GM21786 (cell line): ENCODE measurements at regions not wholly inside any gene's neighbourhood (a gene's known extent, or its start where the extent isn't known, plus 50 kb on each side); places are given as distances from the start of the nearest gene placed in this dataset.
"Not testable (repeated sequence)": the region's sequence is repeated elsewhere in the genome, so short reads cannot be mapped to it uniquely, and the experiment has no call there.

ENCODE experiments used
- ATAC-seq: cut with Tn5 transposase; IDR thresholded peaks from one replicate; pipeline ENCODE4 v1.9.1; 2021; ENCODE audit not compliant: unreplicated experiment

GRCh38 chrX:81348388-81348787 is 146.5 kb downstream of the SH3BGRL start:
- ATAC-seq, result no peak

GRCh38 chrX:81354954-81355353 is 153.1 kb downstream of the SH3BGRL start:
- no peak for ATAC-seq

- ATAC-seq, result no peak
These were observed 153.5 kb downstream of the SH3BGRL start for GRCh38 chrX:81355436-81355835.

- ATAC-seq, result no peak
These were observed 165.4 kb downstream of the SH3BGRL start for GRCh38 chrX:81367291-81367690.

- no peak for ATAC-seq
These were observed 175.4 kb downstream of the SH3BGRL start for GRCh38 chrX:81377329-81377728.

- ATAC-seq, result no peak
These were observed 176.7 kb downstream of the SH3BGRL start for GRCh38 chrX:81378560-81378959.

GRCh38 chrX:81390237-81390636 is 188.3 kb downstream of the SH3BGRL start:
- ATAC-seq, result peak; percentile 98

GRCh38 chrX:81392396-81392795 is 190.5 kb downstream of the SH3BGRL start:
- ATAC-seq, result no peak

GRCh38 chrX:81405781-81406180 is 203.9 kb downstream of the SH3BGRL start:
- no peak for ATAC-seq

- ATAC-seq, result no peak
These were observed 209.6 kb downstream of the SH3BGRL start for GRCh38 chrX:81411517-81411916.

GRCh38 chrX:81412428-81412827 is 210.5 kb downstream of the SH3BGRL start:
- no peak for ATAC-seq

GRCh38 chrX:81412857-81413256 is 211.0 kb downstream of the SH3BGRL start:
- not testable (repeated sequence) for ATAC-seq

- ATAC-seq, result no peak
These were observed 212.7 kb downstream of the SH3BGRL start for GRCh38 chrX:81414630-81415029.
